ENCODE measurements at regions not wholly inside any gene's neighbourhood (a gene's known extent, or its start where the extent isn't known, plus 50 kb on each side); places are given as distances from the start of the nearest gene placed in this dataset.

GRCh38 chr13:48828962-48829411 lies 146.7 kb upstream of the FNDC3A start:
- no peak overlapping the region for H4K91ac ChIP-seq (replicated peaks; ENCODE audit: insufficient read length, low read length)
- H2BK120ac ChIP-seq (replicated peaks; ENCODE audit: low read depth, low read length) = no peak overlapping the region
- TF ChIP-seq MAFK (IDR thresholded peaks at IDR 0.05; ENCODE audit: low read depth, low read length) (no peak), SP1 (IDR thresholded peaks at IDR 0.05; ENCODE audit: low read depth, low read length) (peak; percentile 40; the same call in 1 of the 2 replicates), SIN3A (conservative IDR thresholded peaks at IDR 0.05 in 1 of 2, IDR thresholded peaks at IDR 0.05 in 1 of 2; ENCODE audit: low read depth in 1 of 2, low read length in 2 of 2) (no peak), ASH2L (IDR thresholded peaks at IDR 0.05; ENCODE audit: low read length) (peak; percentile 46), POLR2AphosphoS5 (IDR thresholded peaks at IDR 0.05; ENCODE audit: low read depth, low read length) (no peak), RAD21 (IDR thresholded peaks at IDR 0.05 in 1 of 2, conservative IDR thresholded peaks at IDR 0.05 in 1 of 2; ENCODE audit: low read depth in 2 of 2, low read length in 2 of 2) (no peak), JUND (IDR thresholded peaks at IDR 0.05; ENCODE audit: low read length) (peak; percentile 65)
- no peak overlapping the region for H3K4ac ChIP-seq (replicated peaks; ENCODE audit: insufficient read length, low read depth, low read length)
- H3K18ac ChIP-seq (ENCODE audit: extremely low read depth, low read length) = no peak overlapping the region
- H3K23me2 ChIP-seq (ENCODE audit: low read depth, low read length) = no peaks in the 10 kb centered on the region
- no peak overlapping the region for H3K9ac ChIP-seq (replicated peaks in 1 of 4; ENCODE audit: extremely low read depth in 1 of 4, low read depth in 3 of 4, low read length in 3 of 4)
- no peak overlapping the region for H3K14ac ChIP-seq (ENCODE audit: insufficient read length)
- no peak overlapping the region for H2AFZ ChIP-seq (ENCODE audit: low read length)
- no peaks in the 10 kb centered on the region; a peak in 1 of 8 replicates for H3K36me3 ChIP-seq (ENCODE audit: control insufficient read depth in 2 of 4, insufficient read depth in 4 of 4, low read length in 3 of 4)
- peak overlapping the region; percentile 7 to 15; a peak in 2 of 4 replicates for H3K4me2 ChIP-seq (ENCODE audit: insufficient read depth in 1 of 2, low read depth in 2 of 2, low read length in 2 of 2)
- FAIRE-seq (no peak), DNase-seq (ENCODE audit: low read depth in 1 of 2, low spot score in 2 of 2) (no peak)
- no peak overlapping the region for H2BK15ac ChIP-seq (ENCODE audit: low read length)
- ChIA-PET CTCF (ENCODE audit: partially characterized antibody) (no interaction called here), POLR2A (ENCODE audit: partially characterized antibody) (no interaction called here)
- peaks cover 0 to 6% (median 2%) of the 10 kb centered on the region in 4 experiments; a peak in 5 of 7 replicates for H3K4me1 ChIP-seq (replicated peaks in 1 of 4; ENCODE audit: control insufficient read depth in 3 of 4, insufficient read depth in 4 of 4, low read length in 3 of 4)
- no peak overlapping the region for H3K56ac ChIP-seq (replicated peaks; ENCODE audit: insufficient read length, low read depth, low read length)
- peaks cover 12 to 16% of the 10 kb centered on the region in 2 experiments for H3K9me3 ChIP-seq (ENCODE audit: insufficient read depth in 2 of 2, low read depth in 1 of 2, low read length in 1 of 2)
- H2BK20ac ChIP-seq (ENCODE audit: low read length) = no peak overlapping the region
- no peak overlapping the region for H4K5ac ChIP-seq (ENCODE audit: insufficient read length, low read depth, low read length)
- no peak overlapping the region for H3K23ac ChIP-seq (ENCODE audit: insufficient read length)
- no peak overlapping the region for H3K4me3 ChIP-seq (ENCODE audit: extremely low read depth in 1 of 4, insufficient read depth in 2 of 4, low read depth in 3 of 4, low read length in 4 of 4)
- H3K27me3 ChIP-seq (replicated peaks in 1 of 4; ENCODE audit: control insufficient read depth in 3 of 4, extremely low read depth in 1 of 4, insufficient read depth in 3 of 4, low read length in 3 of 4) = no peaks in the 10 kb centered on the region
- no peak overlapping the region for H4K8ac ChIP-seq (ENCODE audit: extremely low read depth, insufficient read depth, low read length)
- WGBS, 2 experiments (ENCODE audit: extremely low coverage in 1 of 2, insufficient coverage in 1 of 2, insufficient read length in 1 of 2, insufficient replicate concordance in 2 of 2, low coverage in 1 of 2, low lambda C conversion rate in 2 of 2, missing lambda C conversion rate in 1 of 2) = 62% methylated on average over 2 of the region's 2 CpGs; no CpG with 5 or more reads in 1 of the 2 experiments
- H2BK12ac ChIP-seq (ENCODE audit: low read depth, low read length) = no peak overlapping the region
- no peaks in the 10 kb centered on the region for H3K79me2 ChIP-seq (ENCODE audit: control insufficient read depth in 1 of 2, insufficient read depth in 2 of 2, low read length in 2 of 2)
- H3K79me1 ChIP-seq (ENCODE audit: low read depth, low read length) = no peaks in the 10 kb centered on the region
- H2AK5ac ChIP-seq (ENCODE audit: low read depth, low read length) = no peak overlapping the region
- no peaks in the 10 kb centered on the region for H4K20me1 ChIP-seq (replicated peaks in 1 of 2; ENCODE audit: control insufficient read depth in 1 of 2, insufficient read depth in 2 of 2, low read length in 2 of 2)
- H2BK5ac ChIP-seq (ENCODE audit: low read depth, low read length) = no peak overlapping the region
- H3K27ac ChIP-seq (ENCODE audit: low read depth, low read length) = no peak overlapping the region
